Neuron (in vitro differentiated cells): ENCODE measurements at regions not wholly inside any gene's neighbourhood (a gene's known extent, or its start where the extent isn't known, plus 50 kb on each side); places are given as distances from the start of the nearest gene placed in this dataset.
"Not testable (repeated sequence)": the region's sequence is repeated elsewhere in the genome, so short reads cannot be mapped to it uniquely, and the experiment has no call there.

ENCODE experiments used
- H2AFZ ChIP-seq: one replicate; pipeline ENCODE4 v1.6.1; 2013; ENCODE audit warnings: low read depth, mild to moderate bottlenecking, inconsistent platforms, low read length, moderate library complexity
- H3K27me3 ChIP-seq: one replicate; pipeline ENCODE4 v1.6.1; 2013; ENCODE audit warnings: low read length; ENCODE audit not compliant: insufficient read depth
- H3K36me3 ChIP-seq: one replicate; pipeline ENCODE4 v1.6.1; 2013; ENCODE audit warnings: low read length; ENCODE audit not compliant: insufficient read depth
- H3K4me1 ChIP-seq: one replicate; pipeline ENCODE4 v1.6.1; 2013; ENCODE audit warnings: low read length; ENCODE audit not compliant: insufficient read depth
- H3K4me3 ChIP-seq: 2 replicates; pipeline ENCODE4 v1.5.1; 2013; ENCODE audit warnings: mild to moderate bottlenecking, low read length, moderate library complexity
- H3K9me3 ChIP-seq: one replicate; pipeline ENCODE4 v1.6.1; 2013; ENCODE audit warnings: low read length

GRCh38 chr13:99681695-99682094, 180.4 kb downstream of the TM9SF2 start:
- H3K4me3 ChIP-seq, result no peak overlapping the region

DNA sequence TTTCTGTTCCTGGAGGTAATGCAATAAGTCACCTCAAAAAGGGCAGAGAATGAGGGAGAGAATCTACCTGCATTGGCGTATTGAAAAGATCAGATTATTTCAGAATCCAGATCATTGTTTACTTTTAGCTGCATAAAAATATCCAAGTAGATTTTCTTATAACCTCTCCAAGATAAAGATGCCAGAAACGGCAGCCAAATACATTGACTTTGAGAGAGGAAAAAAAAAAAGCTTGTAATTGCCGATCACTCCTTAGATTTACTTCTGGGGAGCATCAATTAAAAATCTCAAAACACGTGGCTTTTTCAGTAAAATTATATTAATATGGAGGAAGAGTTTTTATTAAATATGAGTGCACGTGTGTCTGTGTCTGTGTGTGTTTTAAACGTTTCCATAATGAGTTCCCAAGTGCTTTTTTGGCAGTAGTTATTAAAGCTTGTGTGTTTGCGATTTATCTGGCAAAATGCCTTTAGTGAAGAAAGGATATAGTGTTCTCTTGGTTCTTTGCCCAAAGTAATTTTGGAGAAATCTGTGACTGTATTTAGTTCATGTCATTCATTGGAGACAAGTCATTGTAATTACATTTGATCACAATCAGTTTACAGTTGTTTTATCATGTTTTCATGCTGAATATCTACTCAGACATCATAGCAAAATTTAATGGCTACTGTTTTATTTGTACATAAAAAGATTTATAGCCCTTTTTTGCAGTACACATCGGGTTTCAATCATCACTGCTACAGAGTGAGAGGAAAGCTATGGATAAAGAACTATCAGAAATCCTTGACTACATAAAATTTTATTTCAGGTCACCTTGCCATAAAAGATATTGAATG, 176.1 kb downstream of the TM9SF2 start:
- Histone ChIP-seq H3K36me3 (no peaks in the 10 kb centered on the region), H3K9me3 (peaks cover 6% of the 10 kb centered on the region), H3K4me3 (no peak overlapping the region), H3K27me3 (no peaks in the 10 kb centered on the region), H3K4me1 (no peaks in the 10 kb centered on the region), H2AFZ (no peak overlapping the region)

More at GRCh38 chr13:99681695-99682094, 180.4 kb downstream of the TM9SF2 start:
- no peaks in the 10 kb centered on the region for H3K27me3 ChIP-seq
- peaks cover 8% of the 10 kb centered on the region for H3K4me1 ChIP-seq
- no peak overlapping the region for H2AFZ ChIP-seq
- no peaks in the 10 kb centered on the region for H3K36me3 ChIP-seq
- no peaks in the 10 kb centered on the region for H3K9me3 ChIP-seq

DNA sequence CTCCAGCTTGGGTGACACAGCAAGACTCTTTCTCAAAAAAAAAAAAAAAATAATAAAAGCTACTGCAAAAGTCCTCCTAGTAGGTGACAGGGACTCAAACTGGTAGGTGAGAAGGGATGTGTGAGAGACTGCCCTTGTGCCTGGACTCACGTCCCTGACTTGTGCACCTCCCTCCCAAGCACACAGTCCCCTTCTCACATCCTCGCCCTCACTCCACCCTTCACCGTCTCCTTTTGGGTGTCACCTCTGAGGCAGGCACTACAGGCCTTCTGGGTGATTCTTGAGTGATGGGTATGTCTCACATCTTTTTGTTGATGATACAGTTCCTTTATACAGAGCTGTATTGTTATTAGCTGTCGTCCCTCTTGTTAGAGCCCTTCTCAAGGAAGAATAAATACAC, 170.5 kb downstream of the TM9SF2 start:
- no peak overlapping the region for H2AFZ ChIP-seq
- no peaks in the 10 kb centered on the region for H3K36me3 ChIP-seq
- no peaks in the 10 kb centered on the region for H3K4me1 ChIP-seq
- no peaks in the 10 kb centered on the region for H3K27me3 ChIP-seq
- peaks cover 6% of the 10 kb centered on the region for H3K9me3 ChIP-seq
- H3K4me3 ChIP-seq, result no peak overlapping the region

DNA sequence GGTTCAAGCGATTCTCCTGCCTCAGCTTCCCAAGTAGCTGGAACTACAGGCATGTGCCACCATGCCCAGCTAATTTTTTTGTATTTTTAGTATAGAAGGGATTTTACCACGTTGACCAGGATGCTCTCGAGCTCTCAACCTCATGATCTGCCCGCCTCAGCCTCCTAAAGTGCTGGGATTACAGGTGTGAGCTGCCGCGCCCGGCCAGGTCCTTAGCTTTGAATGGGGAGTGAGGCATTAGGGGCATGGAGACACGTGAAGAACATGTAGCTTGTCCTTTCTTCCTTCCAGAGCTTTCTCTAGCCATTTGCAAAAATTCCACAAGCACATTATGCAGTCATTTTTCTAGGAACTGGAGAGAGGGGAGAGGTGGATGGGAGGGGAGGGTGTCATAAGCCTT, 167.8 kb downstream of the TM9SF2 start:
- not testable (repeated sequence) for H2AFZ ChIP-seq, H3K9me3 ChIP-seq, H3K4me1 ChIP-seq, H3K4me3 ChIP-seq, H3K36me3 ChIP-seq, H3K27me3 ChIP-seq

- Histone ChIP-seq H3K9me3 (no peaks in the 10 kb centered on the region), H3K4me1 (peaks cover 17% of the 10 kb centered on the region)
Measured at GRCh38 chr13:99666146-99666805, 165.0 kb downstream of the TM9SF2 start.

GRCh38 chr13:99665711-99666110, 164.4 kb downstream of the TM9SF2 start:
- H3K4me1 ChIP-seq, result peaks cover 23% of the 10 kb centered on the region

More at GRCh38 chr13:99666146-99666805, 165.0 kb downstream of the TM9SF2 start:
- Histone ChIP-seq H3K4me3 (no peak overlapping the region), H3K27me3 (no peaks in the 10 kb centered on the region), H3K36me3 (no peaks in the 10 kb centered on the region), H2AFZ (no peak overlapping the region)

GRCh38 chr13:99663908-99664307, 162.6 kb downstream of the TM9SF2 start:
- Histone ChIP-seq H3K36me3 (no peaks in the 10 kb centered on the region), H3K9me3 (no peaks in the 10 kb centered on the region), H2AFZ (no peak overlapping the region), H3K4me1 (peaks cover 41% of the 10 kb centered on the region), H3K4me3 (no peak overlapping the region), H3K27me3 (no peaks in the 10 kb centered on the region)

More at GRCh38 chr13:99665711-99666110, 164.4 kb downstream of the TM9SF2 start:
- Histone ChIP-seq H2AFZ (no peak overlapping the region), H3K36me3 (no peaks in the 10 kb centered on the region), H3K9me3 (no peaks in the 10 kb centered on the region), H3K27me3 (no peaks in the 10 kb centered on the region), H3K4me3 (no peak overlapping the region)

- Histone ChIP-seq H3K4me1 (peaks cover 43% of the 10 kb centered on the region), H3K27me3 (no peaks in the 10 kb centered on the region), H3K4me3 (no peak overlapping the region), H2AFZ (no peak overlapping the region), H3K36me3 (no peaks in the 10 kb centered on the region), H3K9me3 (no peaks in the 10 kb centered on the region)
Measured at GRCh38 chr13:99663185-99663825, 162.0 kb downstream of the TM9SF2 start.

DNA sequence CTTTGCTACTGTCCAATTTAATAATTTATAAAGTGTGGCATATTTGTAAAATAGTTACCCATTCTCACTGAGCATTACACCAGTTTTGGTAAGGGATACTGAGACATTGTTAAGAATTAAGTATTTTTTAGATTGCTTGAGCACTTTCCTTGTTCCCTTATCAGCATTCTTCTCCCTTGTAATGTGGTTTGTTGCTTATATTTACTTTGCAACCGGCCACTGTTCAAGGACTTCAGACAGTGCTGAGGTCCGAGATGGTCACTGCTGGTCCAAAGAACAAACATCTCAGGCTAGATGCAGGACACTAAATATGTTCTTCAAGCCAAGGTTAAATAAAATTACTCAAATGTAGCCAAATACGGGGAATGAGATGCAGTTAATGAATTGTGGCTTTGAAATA, 161.4 kb downstream of the TM9SF2 start:
- H3K9me3 ChIP-seq, result no peaks in the 10 kb centered on the region
- no peaks in the 10 kb centered on the region for H3K36me3 ChIP-seq
- H3K27me3 ChIP-seq, result no peaks in the 10 kb centered on the region
- no peak overlapping the region for H3K4me3 ChIP-seq
- H2AFZ ChIP-seq, result no peak overlapping the region
- H3K4me1 ChIP-seq, result peaks cover 43% of the 10 kb centered on the region

DNA sequence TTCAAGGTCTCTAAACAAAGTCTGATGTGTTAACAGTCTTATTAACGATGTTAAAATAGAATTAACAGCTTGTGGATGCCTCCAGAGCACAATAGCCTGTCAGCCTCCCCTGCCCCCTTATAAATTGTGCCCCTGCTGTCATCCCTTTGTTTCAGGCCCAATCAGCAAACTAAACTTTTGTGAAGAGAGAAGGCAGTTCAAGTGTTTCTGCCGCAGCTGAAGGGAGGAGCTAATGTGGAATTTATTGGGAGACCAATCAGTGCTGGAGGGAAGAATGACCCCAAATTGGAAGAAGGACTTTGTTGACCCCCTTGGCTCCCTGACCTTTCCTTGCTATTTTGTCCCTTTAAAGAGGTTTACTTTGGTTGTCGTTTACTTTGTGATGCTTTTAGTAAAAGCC, 160.5 kb downstream of the TM9SF2 start:
- H3K4me1 ChIP-seq, result peaks cover 51% of the 10 kb centered on the region

GRCh38 chr13:99659866-99660554, 158.7 kb downstream of the TM9SF2 start:
- Histone ChIP-seq H3K9me3 (no peaks in the 10 kb centered on the region), H3K36me3 (no peaks in the 10 kb centered on the region), H3K4me1 (peaks cover 62% of the 10 kb centered on the region), H3K4me3 (peak overlapping the region; percentile 53), H3K27me3 (no peaks in the 10 kb centered on the region), H2AFZ (no peak overlapping the region)

More for the DNA sequence above, 160.5 kb downstream of the TM9SF2 start:
- Histone ChIP-seq H3K27me3 (no peaks in the 10 kb centered on the region), H2AFZ (no peak overlapping the region), H3K4me3 (no peak overlapping the region), H3K36me3 (no peaks in the 10 kb centered on the region), H3K9me3 (no peaks in the 10 kb centered on the region)

- H2AFZ ChIP-seq, result no peak overlapping the region
- H3K27me3 ChIP-seq, result no peaks in the 10 kb centered on the region
- H3K9me3 ChIP-seq, result no peaks in the 10 kb centered on the region
- H3K4me3 ChIP-seq, result peak overlapping the region; percentile 53
- H3K4me1 ChIP-seq, result peaks cover 62% of the 10 kb centered on the region
- no peaks in the 10 kb centered on the region for H3K36me3 ChIP-seq
Measured at GRCh38 chr13:99659226-99659625, 158.0 kb downstream of the TM9SF2 start.
